Breast epithelium (tissue), 3 donors: ENCODE measurements at regions not wholly inside any gene's neighbourhood (a gene's known extent, or its start where the extent isn't known, plus 50 kb on each side); places are given as distances from the start of the nearest gene placed in this dataset.

Experiments used
- POLR2A ChIP-seq: fragments of 450-650 bp; IDR thresholded peaks from one replicate; pipeline ENCODE4 v1.6.1; 2016; ENCODE audit warnings: antibody characterized with exemption, mild to moderate bottlenecking, moderate library complexity
- TF ChIP-seq, protein P1 (sequence below), 3 donors: fragments of 450-650 bp; IDR thresholded peaks; one replicate each; pipeline ENCODE4 v1.5.1; 2016 to 2017; ENCODE audit warnings: antibody characterized with exemption in 3 of 3, mild to moderate bottlenecking in 3 of 3, moderate library complexity in 3 of 3

GRCh38 chr5:145548097-145548496, 287.0 kb downstream of the PRELID2 start:
- TF ChIP-seq, protein P1, sequence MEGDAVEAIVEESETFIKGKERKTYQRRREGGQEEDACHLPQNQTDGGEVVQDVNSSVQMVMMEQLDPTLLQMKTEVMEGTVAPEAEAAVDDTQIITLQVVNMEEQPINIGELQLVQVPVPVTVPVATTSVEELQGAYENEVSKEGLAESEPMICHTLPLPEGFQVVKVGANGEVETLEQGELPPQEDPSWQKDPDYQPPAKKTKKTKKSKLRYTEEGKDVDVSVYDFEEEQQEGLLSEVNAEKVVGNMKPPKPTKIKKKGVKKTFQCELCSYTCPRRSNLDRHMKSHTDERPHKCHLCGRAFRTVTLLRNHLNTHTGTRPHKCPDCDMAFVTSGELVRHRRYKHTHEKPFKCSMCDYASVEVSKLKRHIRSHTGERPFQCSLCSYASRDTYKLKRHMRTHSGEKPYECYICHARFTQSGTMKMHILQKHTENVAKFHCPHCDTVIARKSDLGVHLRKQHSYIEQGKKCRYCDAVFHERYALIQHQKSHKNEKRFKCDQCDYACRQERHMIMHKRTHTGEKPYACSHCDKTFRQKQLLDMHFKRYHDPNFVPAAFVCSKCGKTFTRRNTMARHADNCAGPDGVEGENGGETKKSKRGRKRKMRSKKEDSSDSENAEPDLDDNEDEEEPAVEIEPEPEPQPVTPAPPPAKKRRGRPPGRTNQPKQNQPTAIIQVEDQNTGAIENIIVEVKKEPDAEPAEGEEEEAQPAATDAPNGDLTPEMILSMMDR (IDR thresholded peaks at IDR 0.05), result no peak
- no peak for TF ChIP-seq POLR2A
